GM18873 (cell line): ENCODE measurements at regions not wholly inside any gene's neighbourhood (a gene's known extent, or its start where the extent isn't known, plus 50 kb on each side); places are given as distances from the start of the nearest gene placed in this dataset.
"Not testable (repeated sequence)": the region's sequence is repeated elsewhere in the genome, so short reads cannot be mapped to it uniquely, and the experiment has no call there.

Experiments used
- ATAC-seq: cut with Tn5 transposase; IDR thresholded peaks from one replicate; pipeline ENCODE4 v1.9.1; 2021; ENCODE audit warnings: mild to moderate bottlenecking, moderate library complexity, moderate number of reproducible peaks; ENCODE audit not compliant: unreplicated experiment, low FRiP score

DNA sequence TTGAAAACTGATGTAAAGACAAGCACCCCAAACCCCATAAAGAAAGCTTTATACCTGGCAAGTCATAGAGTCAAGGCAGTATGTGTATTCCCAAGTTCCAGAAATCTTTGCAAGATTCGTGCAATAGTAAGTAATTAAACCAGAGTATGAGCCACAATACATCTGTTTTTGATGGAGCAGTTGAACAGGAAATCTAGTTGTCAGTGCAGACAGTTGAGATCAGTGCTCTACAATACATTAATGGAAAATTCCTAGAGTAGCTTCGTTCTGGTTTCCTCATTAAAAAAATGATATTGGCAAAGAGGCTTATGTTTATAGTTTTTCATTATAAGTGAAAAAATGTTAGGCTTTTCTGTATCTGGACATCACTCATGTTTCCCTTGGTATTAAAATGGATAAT lies 575.3 kb downstream of the TRIML1 start:
- no peak for ATAC-seq

DNA sequence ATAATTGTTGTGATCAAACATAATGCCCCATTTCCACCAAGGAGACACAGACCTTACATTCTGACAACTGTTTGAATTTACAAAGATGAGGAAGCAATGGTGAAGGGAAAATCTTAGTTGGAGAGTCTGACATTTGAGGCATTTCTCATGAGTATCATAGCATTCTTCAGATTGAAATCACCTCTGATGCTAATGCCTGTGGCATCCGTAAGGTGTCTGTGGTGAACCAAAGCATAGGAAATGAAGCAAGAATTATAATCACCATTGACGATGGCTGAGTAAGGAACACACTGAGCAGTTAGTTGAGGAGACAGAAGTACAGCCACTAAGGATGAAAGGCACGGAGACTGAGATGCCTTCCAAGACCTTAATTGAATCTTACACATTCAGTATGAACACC lies 575.7 kb downstream of the TRIML1 start:
- ATAC-seq = no peak

- no peak for ATAC-seq
Observed at GRCh38 chr4:188717661-188718060, 578.4 kb downstream of the TRIML1 start.

DNA sequence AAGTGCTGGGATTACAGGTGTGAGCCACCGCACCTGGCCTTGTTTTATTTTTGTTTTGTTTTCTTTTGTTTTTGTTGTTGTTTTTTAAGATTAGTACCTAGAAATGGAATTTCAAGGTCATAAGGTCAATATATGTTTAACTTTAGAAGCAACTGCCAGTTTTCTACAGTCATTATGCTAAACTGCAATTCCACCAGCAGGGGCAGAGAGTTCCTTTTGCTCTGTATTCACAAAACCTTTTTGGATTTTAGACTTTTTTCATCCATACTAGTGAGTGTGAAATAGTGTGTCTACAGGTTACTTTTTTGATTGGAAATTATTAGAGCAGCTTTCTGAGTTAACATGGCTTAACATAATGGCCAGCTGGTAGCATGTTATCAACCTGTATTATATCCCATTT lies 580.6 kb downstream of the TRIML1 start:
- no peak for ATAC-seq

GRCh38 chr4:188722911-188723310 lies 583.7 kb downstream of the TRIML1 start:
- ATAC-seq = no peak

GRCh38 chr4:188727746-188728145 lies 588.5 kb downstream of the TRIML1 start:
- no peak for ATAC-seq

- no peak for ATAC-seq
Observed at GRCh38 chr4:188728359-188728758, 589.1 kb downstream of the TRIML1 start.

DNA sequence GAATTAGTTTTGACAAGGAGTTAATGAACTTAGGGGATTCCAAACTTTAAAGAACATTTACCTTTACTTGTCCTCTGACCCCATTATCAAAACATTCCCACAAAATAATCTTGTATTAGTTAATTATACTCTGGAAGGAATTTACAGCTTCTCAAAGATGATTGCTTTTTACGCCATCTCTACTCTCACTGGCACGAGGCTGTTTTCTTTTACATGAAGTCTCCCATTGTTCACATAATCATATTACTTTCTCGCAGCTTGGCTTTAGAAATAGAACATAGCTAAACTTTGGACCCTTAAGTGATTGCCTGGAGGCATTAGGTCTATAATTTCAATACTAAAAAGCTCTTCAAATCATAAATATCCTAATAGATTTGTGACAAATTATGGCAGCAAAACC lies 592.9 kb downstream of the TRIML1 start:
- no peak for ATAC-seq

DNA sequence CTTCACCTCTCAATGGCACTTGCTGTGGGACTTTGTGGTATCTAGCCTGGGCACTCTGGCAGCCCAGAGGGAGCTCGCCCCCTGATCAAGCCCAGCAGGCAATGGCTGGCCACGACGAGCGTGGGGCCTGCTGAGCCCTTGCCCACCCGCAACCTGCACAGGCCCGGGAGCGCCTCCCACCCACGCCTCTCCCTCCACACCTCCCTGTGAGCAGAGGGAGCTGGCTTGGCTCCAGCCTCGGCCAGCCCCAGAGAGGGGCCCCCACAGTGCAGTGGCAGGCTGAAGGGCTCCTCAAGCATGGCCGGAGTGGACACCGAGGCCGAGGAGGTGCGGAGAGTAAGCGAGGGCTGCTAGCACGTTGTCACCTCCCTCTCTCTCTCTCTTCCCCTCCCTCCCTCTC lies 595.8 kb downstream of the TRIML1 start:
- ATAC-seq = no peak

GRCh38 chr4:188737251-188738002 lies 598.2 kb downstream of the TRIML1 start:
- ATAC-seq = no peak

DNA sequence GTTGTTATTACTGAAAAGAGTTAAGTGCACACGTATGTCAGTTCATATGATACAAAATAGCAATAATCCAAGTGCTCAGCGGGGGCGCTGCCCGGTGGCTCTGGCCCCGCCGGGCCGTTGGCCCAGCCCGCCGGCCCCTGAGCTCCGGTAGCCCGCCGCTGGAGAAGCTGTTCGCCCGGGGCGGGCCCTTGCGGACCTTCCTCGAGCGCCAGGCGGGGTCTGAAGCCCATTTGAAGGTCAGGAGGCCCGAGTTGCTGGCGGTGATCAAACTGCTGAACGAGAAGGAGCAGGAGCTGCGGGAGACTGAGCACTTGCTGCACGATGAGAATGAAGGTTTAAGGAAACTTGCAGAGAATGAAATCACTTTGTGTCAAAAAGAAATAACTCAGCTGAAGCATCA lies 599.0 kb downstream of the TRIML1 start:
- ATAC-seq = not testable (repeated sequence)

DNA sequence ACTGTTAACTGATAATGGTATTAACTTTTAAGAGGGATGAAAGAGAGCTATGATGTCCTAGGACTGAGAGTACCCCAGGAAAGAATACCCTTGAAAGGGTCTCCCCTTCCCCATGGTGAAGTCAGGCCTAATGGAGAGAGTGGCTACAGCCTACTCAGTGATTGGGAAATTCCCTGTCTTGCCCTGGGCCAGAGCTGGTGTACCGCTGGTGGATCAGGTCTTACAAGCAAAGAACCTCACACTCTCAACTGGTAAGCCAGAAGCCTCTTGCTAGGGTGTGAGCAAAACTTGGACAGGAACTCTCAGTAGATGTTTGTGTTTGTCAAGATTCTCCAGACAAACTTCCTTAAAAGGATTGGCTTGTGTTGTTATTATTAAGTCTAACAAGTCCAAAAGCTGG lies 600.9 kb downstream of the TRIML1 start:
- not testable (repeated sequence) for ATAC-seq

GRCh38 chr4:188740791-188741190 lies 601.5 kb downstream of the TRIML1 start:
- ATAC-seq = not testable (repeated sequence)

DNA sequence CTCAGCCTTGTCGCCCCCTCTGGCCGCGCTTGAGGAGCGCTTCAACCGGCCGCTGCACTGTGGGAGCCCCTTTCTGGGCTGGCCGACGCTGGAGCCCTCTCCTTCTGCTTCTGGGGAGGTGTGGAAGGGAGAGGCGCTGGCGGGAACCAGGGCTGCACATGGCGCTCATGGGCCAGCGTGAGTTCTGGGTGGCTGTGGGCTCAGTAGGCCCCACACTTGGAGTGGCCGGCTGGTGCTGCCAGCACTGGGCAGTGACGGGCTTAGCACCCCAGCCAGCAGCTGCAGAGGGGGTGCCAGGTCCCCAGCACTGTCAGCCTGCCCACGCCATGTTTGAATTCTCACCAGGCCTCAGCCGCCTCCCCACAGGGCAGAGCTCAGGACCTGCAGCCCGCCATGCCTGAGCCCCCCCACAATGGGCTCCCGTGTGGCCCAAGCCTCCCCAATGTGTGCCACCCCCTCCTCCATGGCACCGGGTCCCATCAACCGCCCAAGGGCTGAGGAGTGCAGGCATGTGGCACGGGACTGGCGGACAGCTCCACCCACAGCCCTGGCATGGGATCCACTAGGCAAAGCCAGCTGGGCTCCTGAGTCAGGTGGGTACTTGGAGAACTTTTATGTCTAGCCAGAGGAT lies 615.2 kb downstream of the TRIML1 start:
- ATAC-seq = no peak

- ATAC-seq = no peak
Observed at GRCh38 chr4:188767496-188767895, 628.3 kb downstream of the TRIML1 start.

- ATAC-seq = no peak
Observed at GRCh38 chr4:188778905-188779304, 639.7 kb downstream of the TRIML1 start.

GRCh38 chr4:188779581-188779980 lies 640.3 kb downstream of the TRIML1 start:
- no peak for ATAC-seq

- no peak for ATAC-seq
Observed at GRCh38 chr4:188780028-188780427, 640.8 kb downstream of the TRIML1 start.

- no peak for ATAC-seq
Observed at GRCh38 chr4:188780686-188781085, 641.4 kb downstream of the TRIML1 start.

DNA sequence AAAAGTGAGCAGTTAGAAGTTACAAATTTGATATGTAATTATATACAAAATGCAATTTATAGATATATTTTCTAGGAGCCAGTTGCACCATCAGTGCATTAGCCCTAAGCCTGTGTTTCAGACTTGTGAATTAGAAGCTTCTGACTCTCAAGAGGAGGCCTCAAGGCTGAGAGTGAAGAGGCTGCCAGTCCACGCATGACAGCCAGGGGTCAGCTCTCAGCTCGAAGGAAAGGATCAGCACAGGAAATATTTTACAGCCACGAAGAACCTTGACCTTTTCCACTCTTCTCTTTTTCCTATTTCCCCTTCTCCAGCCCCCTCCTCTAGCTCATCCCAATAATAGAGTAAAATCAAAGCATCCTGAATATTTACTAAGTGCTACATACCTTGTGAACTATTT lies 642.4 kb downstream of the TRIML1 start:
- ATAC-seq = no peak

DNA sequence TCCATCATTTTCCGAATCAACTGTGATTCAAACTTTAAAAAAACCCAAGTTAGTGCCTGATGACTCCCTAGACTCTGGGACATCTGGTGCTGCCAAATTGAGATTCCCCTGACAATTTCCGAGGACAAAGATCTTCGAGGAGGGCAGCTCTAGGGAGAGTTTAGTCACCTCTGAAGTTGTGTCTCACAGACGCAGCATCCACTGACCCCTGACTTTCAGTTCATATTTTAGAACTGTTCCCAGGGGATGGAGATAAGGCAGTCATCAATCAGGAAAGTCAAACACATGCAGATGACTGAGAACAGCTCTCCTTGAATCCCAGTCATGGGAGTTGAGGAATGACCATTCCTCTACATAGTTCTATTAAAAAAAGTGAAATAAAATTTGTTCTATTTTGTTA lies 643.9 kb downstream of the TRIML1 start:
- ATAC-seq = no peak

DNA sequence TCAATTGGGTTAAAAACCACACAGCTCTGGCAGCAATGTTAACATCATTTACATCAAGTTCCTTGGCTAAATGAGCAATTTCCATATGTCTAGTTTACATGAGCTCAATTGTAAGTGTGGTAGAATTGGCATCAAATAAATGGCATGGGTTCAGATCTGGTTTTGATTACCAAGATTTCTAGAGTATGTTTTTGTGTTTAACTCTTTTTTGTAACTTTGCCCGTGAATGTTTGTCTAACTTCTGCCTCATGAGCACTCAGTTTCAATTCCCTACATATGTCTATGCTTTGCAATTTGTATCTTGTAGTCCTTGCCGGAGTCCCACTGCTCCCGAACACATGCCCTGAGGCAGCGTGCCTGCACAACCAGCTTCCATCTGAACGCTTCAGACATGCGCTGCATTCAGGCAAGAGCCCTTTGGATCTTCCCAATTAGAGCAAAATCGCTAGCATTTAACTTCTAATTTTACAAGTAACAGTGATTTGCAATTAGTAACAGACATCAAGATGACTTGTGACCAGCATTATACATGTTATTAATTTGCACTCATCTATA lies 644.4 kb downstream of the TRIML1 start:
- no peak for ATAC-seq
